ENCODE measurements at regions not wholly inside any gene's neighbourhood (a gene's known extent, or its start where the extent isn't known, plus 50 kb on each side); places are given as distances from the start of the nearest gene placed in this dataset.

DNA sequence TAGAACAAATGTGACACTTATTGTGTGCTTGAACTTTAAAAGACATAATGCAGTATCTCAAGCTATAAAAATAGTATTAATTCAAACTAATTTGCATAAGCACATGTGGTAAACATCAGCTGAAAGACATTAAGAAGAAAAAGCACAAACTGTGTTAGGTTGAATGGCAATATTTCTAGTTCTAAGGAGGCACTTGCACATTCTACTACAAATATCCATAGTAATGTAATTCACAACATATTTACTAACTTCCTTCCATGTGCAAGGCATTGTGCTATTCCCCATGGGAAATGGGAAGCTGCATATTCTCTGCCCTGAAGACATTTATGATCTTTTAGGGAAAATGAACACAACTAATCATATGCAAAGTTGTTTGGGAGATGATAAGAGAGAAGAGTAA lies 80.2 kb upstream of the SLC13A1 start:
- CTCF ChIA-PET, result no interaction called here
- ATAC-seq (ENCODE audit: low read depth) (no peak), DNase-seq (no peak)
- intact Hi-C loops (cut with micrococcal nuclease), result no loop called here
- TF ChIP-seq, protein P1, sequence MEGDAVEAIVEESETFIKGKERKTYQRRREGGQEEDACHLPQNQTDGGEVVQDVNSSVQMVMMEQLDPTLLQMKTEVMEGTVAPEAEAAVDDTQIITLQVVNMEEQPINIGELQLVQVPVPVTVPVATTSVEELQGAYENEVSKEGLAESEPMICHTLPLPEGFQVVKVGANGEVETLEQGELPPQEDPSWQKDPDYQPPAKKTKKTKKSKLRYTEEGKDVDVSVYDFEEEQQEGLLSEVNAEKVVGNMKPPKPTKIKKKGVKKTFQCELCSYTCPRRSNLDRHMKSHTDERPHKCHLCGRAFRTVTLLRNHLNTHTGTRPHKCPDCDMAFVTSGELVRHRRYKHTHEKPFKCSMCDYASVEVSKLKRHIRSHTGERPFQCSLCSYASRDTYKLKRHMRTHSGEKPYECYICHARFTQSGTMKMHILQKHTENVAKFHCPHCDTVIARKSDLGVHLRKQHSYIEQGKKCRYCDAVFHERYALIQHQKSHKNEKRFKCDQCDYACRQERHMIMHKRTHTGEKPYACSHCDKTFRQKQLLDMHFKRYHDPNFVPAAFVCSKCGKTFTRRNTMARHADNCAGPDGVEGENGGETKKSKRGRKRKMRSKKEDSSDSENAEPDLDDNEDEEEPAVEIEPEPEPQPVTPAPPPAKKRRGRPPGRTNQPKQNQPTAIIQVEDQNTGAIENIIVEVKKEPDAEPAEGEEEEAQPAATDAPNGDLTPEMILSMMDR (IDR thresholded peaks at IDR 0.05), result no peak
- no peaks in the 10 kb centered on the region for H3K27me3 Mint-ChIP-seq
- no peak overlapping the region for H3K4me3 Mint-ChIP-seq
- no peaks in the 10 kb centered on the region for H3K9me3 Mint-ChIP-seq
- H3K36me3 Mint-ChIP-seq (ENCODE audit: low read depth), result no peaks in the 10 kb centered on the region
- H3K4me1 Mint-ChIP-seq, result no peaks in the 10 kb centered on the region
- POLR2A ChIA-PET, result no interaction called here
- H3K27ac Mint-ChIP-seq, result no peak overlapping the region

DNA sequence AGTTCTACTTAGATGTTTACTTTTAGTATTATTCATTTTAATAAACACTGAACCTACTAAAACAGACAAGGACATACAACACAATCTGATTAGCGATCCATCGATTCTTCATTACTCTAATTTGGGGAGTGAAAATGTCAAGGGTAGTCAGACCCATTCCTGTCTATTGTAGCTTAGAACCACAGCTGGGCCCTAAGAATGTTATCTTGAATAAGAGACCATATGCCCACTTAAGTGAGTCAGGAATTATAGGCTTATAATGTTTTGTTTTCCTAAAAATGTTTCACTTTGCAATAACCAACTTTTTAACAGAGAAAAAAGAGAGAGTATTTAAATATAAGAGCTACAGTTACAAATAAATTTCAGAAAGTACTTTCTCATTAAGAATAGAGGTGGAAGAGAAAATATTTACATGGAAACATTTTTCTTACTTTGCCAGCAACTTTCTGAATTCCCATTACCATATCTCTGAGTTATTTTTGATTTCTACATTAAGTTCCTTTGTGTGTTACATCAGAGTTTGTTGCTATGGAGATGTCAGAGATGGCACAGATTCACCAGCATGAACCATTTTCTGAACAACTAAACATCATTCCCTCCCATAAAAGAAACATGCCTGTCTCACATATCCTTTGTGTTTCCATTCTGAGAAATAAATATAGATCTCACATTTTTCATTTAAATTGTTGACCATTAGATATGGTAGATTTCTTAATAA lies 75.4 kb upstream of the SLC13A1 start:
- no peak overlapping the region for H3K4me3 Mint-ChIP-seq
- ATAC-seq (ENCODE audit: low read depth), result no peak
- TF ChIP-seq, protein P1 (IDR thresholded peaks at IDR 0.05), result no peak
- no peak for DNase-seq
- H3K36me3 Mint-ChIP-seq (ENCODE audit: low read depth), result no peaks in the 10 kb centered on the region
- no peaks in the 10 kb centered on the region for H3K9me3 Mint-ChIP-seq
- H3K4me1 Mint-ChIP-seq, result no peaks in the 10 kb centered on the region
- ChIA-PET CTCF (no interaction called here), POLR2A (no interaction called here)
- no peak overlapping the region for H3K27ac Mint-ChIP-seq
- intact Hi-C loops (cut with micrococcal nuclease), result no loop called here
- H3K27me3 Mint-ChIP-seq, result no peaks in the 10 kb centered on the region

DNA sequence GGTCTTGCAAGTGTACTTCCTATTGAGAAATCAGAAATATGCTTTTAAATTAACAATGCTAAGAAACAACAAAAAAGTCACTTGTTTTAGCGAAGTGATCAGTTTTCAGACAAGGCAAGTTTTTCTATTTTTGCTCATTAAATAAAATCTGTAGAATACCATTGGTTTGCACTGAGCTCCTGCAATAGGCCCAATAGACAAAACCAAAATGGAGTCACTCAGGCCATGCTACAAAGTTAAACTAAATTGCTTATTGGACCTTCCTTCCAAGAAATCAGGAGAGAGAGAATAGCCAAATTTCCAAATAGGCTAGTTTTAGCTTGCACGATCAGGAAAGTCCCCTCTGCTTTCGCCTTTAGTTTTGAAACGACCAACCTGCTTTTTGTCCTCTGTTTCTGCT lies 73.4 kb upstream of the SLC13A1 start:
- TF ChIP-seq, protein P1 (IDR thresholded peaks at IDR 0.05), result no peak
- H3K36me3 Mint-ChIP-seq (ENCODE audit: low read depth), result no peaks in the 10 kb centered on the region
- no peaks in the 10 kb centered on the region for H3K9me3 Mint-ChIP-seq
- H3K4me1 Mint-ChIP-seq, result no peaks in the 10 kb centered on the region
- H3K4me3 Mint-ChIP-seq, result no peak overlapping the region
- no peak overlapping the region for H3K27ac Mint-ChIP-seq
- ATAC-seq (ENCODE audit: low read depth), result no peak
- DNase-seq, result no peak
- ChIA-PET POLR2A (no interaction called here), CTCF (no interaction called here)
- no peaks in the 10 kb centered on the region for H3K27me3 Mint-ChIP-seq
- intact Hi-C loops (cut with micrococcal nuclease), result no loop called here

DNA sequence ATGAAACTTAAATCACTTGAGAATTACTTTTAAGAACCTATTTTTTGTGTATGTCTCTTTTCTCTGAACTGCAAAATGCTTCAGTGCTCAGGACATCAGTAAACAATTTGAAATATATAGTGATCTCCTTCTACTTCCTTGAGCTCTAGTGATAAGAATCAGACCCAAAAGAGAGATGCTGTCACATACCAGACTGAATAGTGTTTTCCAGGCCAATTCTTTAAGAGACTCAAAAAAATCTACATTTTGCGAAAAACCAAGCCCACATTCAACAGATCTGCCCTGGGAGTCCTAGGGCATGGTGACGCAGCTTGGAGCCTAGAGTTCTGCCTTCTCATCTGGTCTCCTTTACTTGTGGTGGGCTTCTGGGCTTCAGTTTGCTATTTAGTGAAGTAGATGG lies 72.1 kb upstream of the SLC13A1 start:
- ChIA-PET POLR2A (no interaction called here), CTCF (no interaction called here)
- DNase-seq (no peak), ATAC-seq (ENCODE audit: low read depth) (no peak)
- no peaks in the 10 kb centered on the region for H3K27me3 Mint-ChIP-seq
- no peaks in the 10 kb centered on the region for H3K9me3 Mint-ChIP-seq
- H3K4me3 Mint-ChIP-seq, result no peak overlapping the region
- H3K36me3 Mint-ChIP-seq (ENCODE audit: low read depth), result no peaks in the 10 kb centered on the region
- TF ChIP-seq, protein P1 (IDR thresholded peaks at IDR 0.05), result no peak
- no peak overlapping the region for H3K27ac Mint-ChIP-seq
- H3K4me1 Mint-ChIP-seq, result no peaks in the 10 kb centered on the region
- intact Hi-C loops (cut with micrococcal nuclease), result no loop called here

DNA sequence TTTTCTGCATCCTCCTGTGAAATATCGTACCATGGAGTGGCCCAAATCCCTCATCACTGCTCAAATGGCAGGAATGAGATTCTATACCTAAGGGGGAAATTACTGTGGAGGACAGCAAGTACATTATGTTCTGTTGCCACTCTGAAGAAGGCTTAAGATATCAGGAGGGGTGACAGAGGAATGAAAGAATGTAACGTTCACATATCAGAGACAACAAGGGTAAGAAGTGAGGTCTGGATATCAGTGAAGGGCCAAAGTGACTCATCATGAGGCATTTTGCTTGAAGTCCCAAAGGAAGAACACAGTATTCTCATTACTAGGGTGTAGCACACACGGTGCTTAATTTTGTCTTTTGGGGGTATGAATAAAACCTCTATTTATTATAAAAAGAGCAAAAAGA lies 71.5 kb upstream of the SLC13A1 start:
- intact Hi-C loops (cut with micrococcal nuclease), result no loop called here
- Mint-ChIP-seq H3K4me1 (no peaks in the 10 kb centered on the region), H3K36me3 (ENCODE audit: low read depth) (no peaks in the 10 kb centered on the region), H3K4me3 (no peak overlapping the region), H3K27me3 (no peaks in the 10 kb centered on the region), H3K9me3 (no peaks in the 10 kb centered on the region), H3K27ac (no peak overlapping the region)
- POLR2A ChIA-PET, result no interaction called here
- TF ChIP-seq, protein P1 (IDR thresholded peaks at IDR 0.05), result no peak
- DNase-seq (no peak), ATAC-seq (ENCODE audit: low read depth) (no peak)
- CTCF ChIA-PET, result no interaction called here
